ENCODE measurements at regions not wholly inside any gene's neighbourhood (a gene's known extent, or its start where the extent isn't known, plus 50 kb on each side); places are given as distances from the start of the nearest gene placed in this dataset.

DNA sequence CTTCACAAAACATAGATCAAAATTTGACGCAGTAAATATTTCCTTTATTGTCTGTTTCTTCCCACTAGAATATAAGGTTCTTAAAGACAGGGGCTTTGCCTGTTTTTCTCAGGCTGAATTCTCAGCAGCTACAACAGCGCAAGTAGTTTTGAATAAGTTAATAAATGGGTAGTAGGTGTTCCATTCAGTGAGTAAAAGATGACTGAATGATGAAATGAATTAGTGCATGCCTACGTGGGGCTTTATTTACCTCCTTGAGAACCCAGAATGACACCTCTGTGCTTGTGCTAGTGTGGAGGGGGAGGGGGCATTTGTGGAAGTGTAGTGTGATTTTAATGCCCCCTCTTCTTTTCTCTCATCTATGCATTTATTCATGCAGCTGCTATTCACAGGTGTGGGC is 278.9 kb downstream of the FBXW7 start:
- Histone ChIP-seq H3K9ac (ENCODE audit: low read depth in 1 of 3, low read length in 3 of 3) (no peak overlapping the region), H3K36me3 (ENCODE audit: control insufficient read depth in 3 of 3, insufficient read depth in 3 of 3, low read length in 3 of 3) (no peaks in the 10 kb centered on the region), H3K4me3 (ENCODE audit: low read length in 3 of 3) (no peak overlapping the region), H3K9me3 (ENCODE audit: control insufficient read depth in 3 of 3, low read length in 3 of 3) (no peaks in the 10 kb centered on the region), H3K27me3 (ENCODE audit: control insufficient read depth in 3 of 3, insufficient read depth in 3 of 3, low read length in 3 of 3) (no peaks in the 10 kb centered on the region), H3K4me1 (ENCODE audit: control insufficient read depth in 3 of 3, insufficient read depth in 3 of 3, low read length in 3 of 3) (peaks cover 0 to 10% (median 6%) of the 10 kb centered on the region in 3 donors), H3K27ac (ENCODE audit: low read depth, low read length) (no peak overlapping the region)

DNA sequence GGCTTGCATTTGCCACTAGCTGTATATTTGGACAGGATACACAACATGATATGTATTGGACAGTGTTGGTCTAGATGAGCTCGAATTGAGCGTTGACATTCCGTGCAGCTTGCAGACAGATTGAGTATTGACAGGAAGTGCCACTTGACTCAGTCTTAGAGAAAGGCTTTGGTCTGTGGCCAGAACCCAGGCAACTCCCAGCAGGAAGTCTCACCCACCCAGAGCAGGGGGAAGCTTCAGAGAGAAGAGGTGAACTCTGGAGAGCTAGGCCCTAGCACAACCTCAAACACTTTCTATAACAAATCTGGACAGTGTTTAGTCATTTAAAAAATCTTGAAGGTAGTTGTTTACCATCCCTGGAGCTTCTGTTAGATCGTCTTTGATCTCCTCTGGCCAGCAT is 280.5 kb downstream of the FBXW7 start:
- H3K4me3 ChIP-seq (ENCODE audit: low read length in 3 of 3), result no peak overlapping the region
- no peaks in the 10 kb centered on the region for H3K27me3 ChIP-seq (ENCODE audit: control insufficient read depth in 3 of 3, insufficient read depth in 3 of 3, low read length in 3 of 3)
- no peak overlapping the region for H3K9ac ChIP-seq (ENCODE audit: low read depth in 1 of 3, low read length in 3 of 3)
- H3K36me3 ChIP-seq (ENCODE audit: control insufficient read depth in 3 of 3, insufficient read depth in 3 of 3, low read length in 3 of 3), result no peaks in the 10 kb centered on the region
- H3K9me3 ChIP-seq (ENCODE audit: control insufficient read depth in 3 of 3, low read length in 3 of 3), result no peaks in the 10 kb centered on the region
- H3K27ac ChIP-seq (ENCODE audit: low read depth, low read length), result no peak overlapping the region
- peaks cover 0 to 10% (median 6%) of the 10 kb centered on the region in 3 donors for H3K4me1 ChIP-seq (ENCODE audit: control insufficient read depth in 3 of 3, insufficient read depth in 3 of 3, low read length in 3 of 3)

DNA sequence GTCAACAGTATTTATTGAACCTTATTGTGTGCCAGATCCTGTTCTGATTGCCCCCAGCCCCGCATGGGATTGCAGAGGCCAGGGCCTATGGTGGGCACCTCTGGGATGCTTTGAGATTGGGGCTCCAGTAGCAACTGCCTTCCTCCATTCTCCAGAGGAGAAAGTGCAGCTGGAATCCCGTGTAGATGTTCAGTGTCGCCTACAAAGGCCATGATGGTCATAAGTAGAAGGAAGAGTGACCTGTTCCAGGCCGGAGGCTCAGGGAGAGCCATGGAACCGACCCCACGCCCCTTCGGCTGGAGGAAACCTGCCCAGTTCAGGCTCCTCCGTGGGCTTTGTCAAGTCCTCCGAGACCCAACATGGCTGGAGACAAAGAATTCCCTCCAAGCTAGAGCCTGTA is 287.5 kb downstream of the FBXW7 start:
- Histone ChIP-seq H3K4me3 (ENCODE audit: low read length in 3 of 3) (no peak overlapping the region), H3K36me3 (ENCODE audit: control insufficient read depth in 3 of 3, insufficient read depth in 3 of 3, low read length in 3 of 3) (no peaks in the 10 kb centered on the region), H3K27me3 (ENCODE audit: control insufficient read depth in 3 of 3, insufficient read depth in 3 of 3, low read length in 3 of 3) (peaks cover 0 to 2% (median 0%) of the 10 kb centered on the region in 3 donors), H3K9me3 (ENCODE audit: control insufficient read depth in 3 of 3, low read length in 3 of 3) (no peaks in the 10 kb centered on the region), H3K4me1 (ENCODE audit: control insufficient read depth in 3 of 3, insufficient read depth in 3 of 3, low read length in 3 of 3) (peaks cover 0 to 17% (median 6%) of the 10 kb centered on the region in 3 donors), H3K27ac (ENCODE audit: low read depth, low read length) (no peak overlapping the region), H3K9ac (ENCODE audit: low read depth in 1 of 3, low read length in 3 of 3) (no peak overlapping the region)

DNA sequence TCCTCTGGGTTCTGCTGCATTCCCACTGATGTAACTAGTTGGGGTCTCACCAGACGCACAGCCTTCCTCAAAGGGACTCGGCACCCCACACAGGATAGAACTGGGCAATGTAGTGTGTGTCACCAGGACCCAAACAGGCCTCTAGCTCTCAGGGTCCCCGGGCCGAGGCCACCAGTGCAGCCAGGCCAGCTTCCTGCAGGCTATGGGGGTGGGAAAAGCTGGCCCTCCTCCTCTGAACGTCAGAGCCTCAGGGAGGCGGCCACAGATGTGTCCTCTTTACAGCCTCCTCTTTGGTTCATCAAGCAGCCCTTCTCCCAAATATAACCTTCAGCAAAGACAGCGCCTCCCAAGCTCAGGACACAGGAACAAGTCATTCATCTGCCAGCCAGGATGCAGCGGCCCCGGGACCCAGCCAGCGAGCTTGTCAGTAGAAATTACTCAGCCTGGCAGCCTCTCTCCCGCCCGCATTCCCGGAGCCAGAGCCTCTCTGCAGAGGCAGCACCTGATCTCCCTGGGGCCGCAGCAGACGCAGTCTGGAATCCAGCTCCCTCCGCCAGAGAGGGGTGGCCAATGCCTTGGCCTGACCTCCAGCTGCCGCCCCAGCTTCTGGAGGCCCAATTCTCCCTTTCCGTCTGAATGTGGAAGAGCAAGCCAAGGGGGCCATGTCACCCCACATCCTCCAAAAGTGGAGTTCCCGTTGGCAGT is 288.5 kb downstream of the FBXW7 start:
- Histone ChIP-seq H3K36me3 (ENCODE audit: control insufficient read depth in 3 of 3, insufficient read depth in 3 of 3, low read length in 3 of 3) (no peaks in the 10 kb centered on the region), H3K4me3 (ENCODE audit: low read length in 3 of 3) (no peak overlapping the region), H3K27ac (ENCODE audit: low read depth, low read length) (no peak overlapping the region), H3K27me3 (ENCODE audit: control insufficient read depth in 3 of 3, insufficient read depth in 3 of 3, low read length in 3 of 3) (peaks cover 0 to 2% (median 0%) of the 10 kb centered on the region in 3 donors), H3K4me1 (ENCODE audit: control insufficient read depth in 3 of 3, insufficient read depth in 3 of 3, low read length in 3 of 3) (peaks cover 0 to 18% (median 6%) of the 10 kb centered on the region in 3 donors), H3K9ac (ENCODE audit: low read depth in 1 of 3, low read length in 3 of 3) (no peak overlapping the region), H3K9me3 (ENCODE audit: control insufficient read depth in 3 of 3, low read length in 3 of 3) (no peaks in the 10 kb centered on the region)

DNA sequence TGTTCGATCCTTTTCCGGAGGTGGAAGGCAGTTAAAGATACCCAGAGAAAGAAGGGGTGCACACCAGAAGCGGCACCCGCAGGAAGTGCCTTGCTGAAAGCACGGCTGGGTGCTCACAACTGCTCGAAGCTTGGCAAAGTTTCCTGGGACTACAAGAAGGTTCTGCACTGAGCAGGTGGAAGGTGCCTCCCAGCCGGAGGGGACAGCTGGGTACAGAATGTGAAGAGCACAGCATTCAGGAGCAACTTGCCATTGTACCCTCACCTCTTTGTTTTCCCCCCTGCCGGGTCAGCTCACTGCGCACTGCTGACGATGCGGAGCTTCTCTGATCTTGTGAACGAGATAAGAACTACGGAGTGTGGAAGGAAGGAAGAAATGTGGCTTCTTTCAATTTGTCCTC is 289.2 kb downstream of the FBXW7 start:
- Histone ChIP-seq H3K4me3 (ENCODE audit: low read length in 3 of 3) (no peak overlapping the region), H3K36me3 (ENCODE audit: control insufficient read depth in 3 of 3, insufficient read depth in 3 of 3, low read length in 3 of 3) (no peaks in the 10 kb centered on the region), H3K27me3 (ENCODE audit: control insufficient read depth in 3 of 3, insufficient read depth in 3 of 3, low read length in 3 of 3) (peaks cover 0 to 2% (median 0%) of the 10 kb centered on the region in 3 donors), H3K9ac (ENCODE audit: low read depth in 1 of 3, low read length in 3 of 3) (no peak overlapping the region), H3K9me3 (ENCODE audit: control insufficient read depth in 3 of 3, low read length in 3 of 3) (no peaks in the 10 kb centered on the region), H3K4me1 (ENCODE audit: control insufficient read depth in 3 of 3, insufficient read depth in 3 of 3, low read length in 3 of 3) (peaks cover 0 to 18% (median 6%) of the 10 kb centered on the region in 3 donors), H3K27ac (ENCODE audit: low read depth, low read length) (no peak overlapping the region)

DNA sequence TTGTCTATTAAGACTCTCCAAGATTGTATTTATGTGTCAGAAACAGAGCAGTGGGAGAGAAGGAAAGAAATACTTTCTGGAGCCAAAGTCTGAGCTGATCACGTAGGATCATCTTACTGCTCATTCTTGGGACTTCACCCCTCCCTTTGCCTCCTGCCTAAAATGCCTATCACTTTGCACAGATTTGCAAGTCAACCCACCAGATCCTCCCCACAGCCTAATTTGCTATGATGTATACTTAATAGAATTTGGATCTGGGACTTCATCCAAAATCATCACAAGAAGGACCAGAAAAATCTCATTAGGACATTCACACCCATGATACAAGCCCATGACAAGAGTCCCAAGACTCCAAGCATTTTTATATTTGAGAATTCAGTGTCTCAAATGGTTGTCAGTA is 290.2 kb downstream of the FBXW7 start:
- H3K4me1 ChIP-seq (ENCODE audit: control insufficient read depth in 3 of 3, insufficient read depth in 3 of 3, low read length in 3 of 3), result peaks cover 0 to 18% (median 6%) of the 10 kb centered on the region in 3 donors
- H3K9ac ChIP-seq (ENCODE audit: low read depth in 1 of 3, low read length in 3 of 3), result no peak overlapping the region
- H3K9me3 ChIP-seq (ENCODE audit: control insufficient read depth in 3 of 3, low read length in 3 of 3), result no peaks in the 10 kb centered on the region
- no peak overlapping the region for H3K4me3 ChIP-seq (ENCODE audit: low read length in 3 of 3)
- H3K36me3 ChIP-seq (ENCODE audit: control insufficient read depth in 3 of 3, insufficient read depth in 3 of 3, low read length in 3 of 3), result no peaks in the 10 kb centered on the region
- no peak overlapping the region for H3K27ac ChIP-seq (ENCODE audit: low read depth, low read length)
- H3K27me3 ChIP-seq (ENCODE audit: control insufficient read depth in 3 of 3, insufficient read depth in 3 of 3, low read length in 3 of 3), result peaks cover 0 to 2% (median 0%) of the 10 kb centered on the region in 3 donors

DNA sequence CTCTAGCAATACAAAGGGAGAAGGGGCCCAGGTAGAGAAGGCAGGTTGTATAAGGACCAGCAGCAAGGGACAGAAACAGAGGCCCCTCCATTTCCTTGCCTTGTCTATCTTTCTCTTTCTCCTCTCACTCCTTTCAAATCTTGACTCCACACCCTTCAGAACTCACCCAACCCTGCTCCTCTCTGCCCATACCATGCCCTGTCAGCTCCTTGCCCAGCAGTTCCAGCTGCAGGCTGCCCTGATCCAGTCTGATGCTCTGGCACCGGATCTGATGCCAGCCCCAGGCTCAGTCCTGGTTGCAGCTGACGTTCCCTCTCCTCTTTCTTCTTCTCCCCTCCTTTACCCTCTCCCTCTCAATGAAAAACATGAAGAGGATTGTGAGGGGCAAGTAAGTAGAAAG is 291.2 kb downstream of the FBXW7 start:
- H3K9me3 ChIP-seq (ENCODE audit: control insufficient read depth in 3 of 3, low read length in 3 of 3), result no peaks in the 10 kb centered on the region
- no peaks in the 10 kb centered on the region for H3K36me3 ChIP-seq (ENCODE audit: control insufficient read depth in 3 of 3, insufficient read depth in 3 of 3, low read length in 3 of 3)
- H3K4me3 ChIP-seq (ENCODE audit: low read length in 3 of 3), result no peak overlapping the region
- H3K27ac ChIP-seq (ENCODE audit: low read depth, low read length), result no peak overlapping the region
- peaks cover 0 to 2% (median 0%) of the 10 kb centered on the region in 3 donors for H3K27me3 ChIP-seq (ENCODE audit: control insufficient read depth in 3 of 3, insufficient read depth in 3 of 3, low read length in 3 of 3)
- peaks cover 0 to 18% (median 6%) of the 10 kb centered on the region in 3 donors for H3K4me1 ChIP-seq (ENCODE audit: control insufficient read depth in 3 of 3, insufficient read depth in 3 of 3, low read length in 3 of 3)
- H3K9ac ChIP-seq (ENCODE audit: low read depth in 1 of 3, low read length in 3 of 3), result no peak overlapping the region

DNA sequence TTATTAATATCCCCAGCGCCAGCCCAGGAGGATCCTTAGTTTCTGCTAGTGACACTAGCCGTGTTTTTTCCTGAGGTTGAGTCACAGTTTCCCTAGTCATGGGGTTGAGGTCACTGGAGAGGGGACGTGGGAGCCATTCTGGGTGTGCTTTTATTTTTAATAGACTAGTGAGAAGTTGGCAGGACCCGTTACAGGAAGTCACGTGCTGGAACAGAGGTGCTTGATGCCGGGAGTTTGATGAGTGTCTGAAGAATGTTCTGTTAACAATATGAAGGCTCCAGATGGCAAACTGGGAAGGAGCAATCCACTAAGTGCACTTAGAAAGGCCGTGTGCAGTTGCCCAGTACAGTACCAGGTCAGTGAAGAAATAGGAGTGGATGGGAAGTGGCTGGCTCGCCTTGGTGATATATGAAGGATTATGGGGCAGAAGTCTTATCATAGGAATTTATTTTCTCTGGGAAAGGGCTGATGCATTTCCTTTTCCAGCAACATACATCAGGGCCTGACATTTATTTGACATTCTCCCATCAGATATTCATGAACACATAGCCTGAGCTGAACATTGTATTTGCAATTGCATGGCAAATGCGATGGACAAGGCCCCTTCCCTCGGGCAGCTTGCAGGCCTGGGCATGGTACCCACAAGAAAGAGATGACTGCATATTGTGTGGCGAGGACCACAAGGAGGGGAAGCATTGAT is 291.8 kb downstream of the FBXW7 start:
- Histone ChIP-seq H3K27me3 (ENCODE audit: control insufficient read depth in 3 of 3, insufficient read depth in 3 of 3, low read length in 3 of 3) (peaks cover 0 to 2% (median 0%) of the 10 kb centered on the region in 3 donors), H3K9ac (ENCODE audit: low read depth in 1 of 3, low read length in 3 of 3) (no peak overlapping the region), H3K9me3 (ENCODE audit: control insufficient read depth in 3 of 3, low read length in 3 of 3) (no peaks in the 10 kb centered on the region), H3K4me1 (ENCODE audit: control insufficient read depth in 3 of 3, insufficient read depth in 3 of 3, low read length in 3 of 3) (peaks cover 0 to 18% (median 6%) of the 10 kb centered on the region in 3 donors), H3K27ac (ENCODE audit: low read depth, low read length) (no peak overlapping the region), H3K36me3 (ENCODE audit: control insufficient read depth in 3 of 3, insufficient read depth in 3 of 3, low read length in 3 of 3) (no peaks in the 10 kb centered on the region), H3K4me3 (ENCODE audit: low read length in 3 of 3) (no peak overlapping the region)

DNA sequence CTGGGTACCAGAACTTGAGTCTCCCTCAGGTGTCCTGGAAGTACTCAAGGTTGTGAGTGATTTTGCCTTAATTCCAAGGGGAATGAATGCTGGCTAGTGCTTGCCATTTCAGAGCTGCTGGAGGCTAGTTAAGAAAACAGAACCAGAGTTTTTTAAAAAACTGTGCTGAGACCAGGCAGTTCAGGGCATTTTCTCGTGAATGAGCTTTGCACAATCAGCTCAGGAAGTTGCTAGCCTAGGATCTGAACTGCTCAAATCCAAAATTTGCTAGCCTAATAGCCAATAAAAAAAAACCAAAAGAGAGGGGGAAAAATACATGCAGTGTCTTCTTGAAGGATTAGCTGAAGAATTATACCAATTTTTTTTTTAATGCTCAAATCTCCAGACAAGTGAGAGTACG is 292.7 kb downstream of the FBXW7 start:
- H3K27me3 ChIP-seq (ENCODE audit: control insufficient read depth in 3 of 3, insufficient read depth in 3 of 3, low read length in 3 of 3), result peaks cover 0 to 2% (median 0%) of the 10 kb centered on the region in 3 donors
- no peak overlapping the region for H3K4me3 ChIP-seq (ENCODE audit: low read length in 3 of 3)
- H3K9ac ChIP-seq (ENCODE audit: low read depth in 1 of 3, low read length in 3 of 3), result no peak overlapping the region
- H3K9me3 ChIP-seq (ENCODE audit: control insufficient read depth in 3 of 3, low read length in 3 of 3), result no peaks in the 10 kb centered on the region
- peaks cover 0 to 18% (median 6%) of the 10 kb centered on the region in 3 donors for H3K4me1 ChIP-seq (ENCODE audit: control insufficient read depth in 3 of 3, insufficient read depth in 3 of 3, low read length in 3 of 3)
- no peak overlapping the region for H3K27ac ChIP-seq (ENCODE audit: low read depth, low read length)
- H3K36me3 ChIP-seq (ENCODE audit: control insufficient read depth in 3 of 3, insufficient read depth in 3 of 3, low read length in 3 of 3), result no peaks in the 10 kb centered on the region

DNA sequence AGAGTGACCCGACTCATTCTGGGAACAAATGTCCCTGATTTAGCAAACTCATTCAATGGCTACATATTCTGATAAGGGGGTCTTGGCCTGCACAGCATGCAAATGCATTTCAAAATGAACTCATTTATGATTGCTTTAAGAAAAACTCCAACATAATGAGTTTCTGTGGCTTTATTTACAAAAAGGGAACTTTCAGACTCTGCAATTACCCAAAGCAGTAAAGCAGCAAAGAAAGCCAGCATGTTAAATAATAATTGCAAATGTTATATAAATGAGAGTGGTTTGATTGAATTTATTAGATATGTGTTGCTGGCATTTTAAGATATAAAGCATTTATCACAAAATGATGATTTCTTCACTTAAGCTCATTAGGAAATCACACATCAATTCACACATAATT is 295.7 kb downstream of the FBXW7 start:
- peaks cover 0 to 16% (median 6%) of the 10 kb centered on the region in 3 donors for H3K4me1 ChIP-seq (ENCODE audit: control insufficient read depth in 3 of 3, insufficient read depth in 3 of 3, low read length in 3 of 3)
- H3K36me3 ChIP-seq (ENCODE audit: control insufficient read depth in 3 of 3, insufficient read depth in 3 of 3, low read length in 3 of 3), result no peaks in the 10 kb centered on the region
- H3K9ac ChIP-seq (ENCODE audit: low read depth in 1 of 3, low read length in 3 of 3), result no peak overlapping the region
- H3K27me3 ChIP-seq (ENCODE audit: control insufficient read depth in 3 of 3, insufficient read depth in 3 of 3, low read length in 3 of 3), result no peaks in the 10 kb centered on the region
- H3K4me3 ChIP-seq (ENCODE audit: low read length in 3 of 3), result no peak overlapping the region
- no peaks in the 10 kb centered on the region for H3K9me3 ChIP-seq (ENCODE audit: control insufficient read depth in 3 of 3, low read length in 3 of 3)
- no peak overlapping the region for H3K27ac ChIP-seq (ENCODE audit: low read depth, low read length)
